ENCODE measurements at regions not wholly inside any gene's neighbourhood (a gene's known extent, or its start where the extent isn't known, plus 50 kb on each side); places are given as distances from the start of the nearest gene placed in this dataset.

GRCh38 chr4:110675426-110675825, 52.5 kb upstream of the PITX2 start:
- DNase-seq = no peak
- no peak for ATAC-seq

- no peak for DNase-seq
- no peak for ATAC-seq
These were observed 53.4 kb upstream of the PITX2 start for GRCh38 chr4:110676241-110676640.

GRCh38 chr4:110678517-110679227, 55.8 kb upstream of the PITX2 start:
- ATAC-seq (no peak), DNase-seq (no peak)

DNA sequence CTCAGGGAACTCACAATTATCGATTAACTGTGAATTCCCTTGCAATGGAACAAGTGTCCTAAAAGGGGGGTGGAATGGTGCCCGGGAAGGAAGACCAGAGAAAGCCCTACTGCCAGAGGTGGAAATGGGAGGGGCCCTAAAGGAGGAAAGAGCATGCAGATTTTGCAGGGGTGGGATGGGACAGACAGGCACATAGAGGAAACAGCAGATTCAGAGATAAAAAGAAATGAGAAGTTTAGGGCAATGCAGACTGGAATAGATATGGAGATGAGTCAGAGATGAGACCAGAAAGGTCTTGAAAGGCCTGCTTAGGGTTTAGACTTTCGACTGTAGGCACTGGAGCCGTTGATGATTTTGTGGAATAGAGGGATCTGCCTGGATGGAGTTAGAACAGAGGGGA, 57.4 kb upstream of the PITX2 start:
- ATAC-seq = no peak
- no peak for DNase-seq

GRCh38 chr4:110681381-110681780, 58.5 kb upstream of the PITX2 start:
- DNase-seq = no peak
- ATAC-seq = no peak

DNA sequence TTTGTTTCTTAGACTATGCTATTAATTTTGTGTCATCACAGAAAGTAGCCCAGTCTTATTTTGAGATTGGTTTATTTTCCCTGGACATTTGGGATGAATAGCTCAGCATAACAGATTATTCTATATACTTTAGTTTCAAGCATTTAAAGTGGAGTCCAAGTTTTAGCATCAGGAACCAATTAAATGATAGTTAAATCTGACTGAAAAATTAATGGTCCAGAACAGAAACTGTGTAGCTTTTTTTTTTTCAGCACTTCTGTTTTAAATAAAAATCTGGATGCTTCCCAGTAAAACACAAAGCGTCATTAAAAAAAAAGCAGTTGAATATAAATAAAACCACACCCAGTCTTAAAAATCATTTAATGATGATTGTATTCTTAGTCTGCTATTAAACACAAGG, 59.4 kb upstream of the PITX2 start:
- DNase-seq (no peak), ATAC-seq (no peak)

DNA sequence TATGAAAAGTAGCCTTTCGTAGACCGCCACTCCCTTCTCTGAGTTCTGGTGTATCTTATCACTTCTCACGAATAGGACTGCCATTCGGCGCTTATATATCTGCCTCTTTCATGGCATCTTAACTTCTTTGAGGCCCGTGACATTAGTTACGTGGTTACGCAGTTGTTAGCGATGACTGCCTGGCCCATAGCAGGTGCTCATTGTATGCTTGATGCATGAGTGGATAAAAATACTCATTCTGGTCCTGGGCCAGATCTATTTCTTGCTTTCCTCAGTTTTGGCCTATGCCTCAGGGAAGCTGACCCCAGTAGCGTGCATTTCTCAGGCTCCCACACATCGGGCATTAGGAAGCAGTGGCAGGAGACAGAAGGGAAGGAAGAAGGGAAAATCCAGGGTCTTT, 60.7 kb upstream of the PITX2 start:
- ATAC-seq (no peak), DNase-seq (no peak)

- no peak for DNase-seq
- ATAC-seq = no peak
These were observed 79.4 kb upstream of the PITX2 start for GRCh38 chr4:110702326-110702725.

DNA sequence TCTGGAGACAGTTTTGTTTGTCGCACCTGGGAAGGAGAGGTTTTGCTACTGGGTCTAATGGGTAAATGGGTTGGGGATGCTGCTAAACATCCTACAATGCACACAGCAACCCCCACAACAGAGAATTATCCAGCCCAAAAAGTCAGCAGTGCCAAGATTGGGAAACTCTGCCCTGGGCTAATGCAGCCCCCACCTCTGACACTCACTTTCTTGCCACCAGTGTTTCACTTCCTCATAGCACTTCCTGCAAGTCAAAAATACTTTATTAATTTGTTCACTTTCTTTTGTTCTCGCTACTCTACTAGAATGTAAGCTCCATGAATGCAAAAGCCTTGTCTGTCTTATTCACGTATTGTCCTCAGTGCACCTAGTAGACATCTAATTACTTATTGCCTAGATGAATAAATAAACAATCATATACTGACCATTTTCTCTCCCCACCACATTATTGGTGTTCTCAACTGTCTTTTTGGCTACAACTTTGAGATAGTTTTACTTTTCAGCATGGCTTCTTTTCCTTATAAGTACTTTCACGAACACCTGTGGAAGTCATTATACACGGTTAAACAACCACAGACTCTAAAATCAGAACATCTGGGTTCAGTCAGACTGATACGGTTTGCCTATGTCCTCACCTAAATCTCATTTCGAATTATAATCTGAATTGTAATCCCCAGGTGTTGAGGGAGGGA, 82.0 kb upstream of the PITX2 start:
- ATAC-seq (no peak), DNase-seq (no peak)

GRCh38 chr4:110705440-110705782, 82.5 kb upstream of the PITX2 start:
- no peak for DNase-seq
- no peak for ATAC-seq

DNA sequence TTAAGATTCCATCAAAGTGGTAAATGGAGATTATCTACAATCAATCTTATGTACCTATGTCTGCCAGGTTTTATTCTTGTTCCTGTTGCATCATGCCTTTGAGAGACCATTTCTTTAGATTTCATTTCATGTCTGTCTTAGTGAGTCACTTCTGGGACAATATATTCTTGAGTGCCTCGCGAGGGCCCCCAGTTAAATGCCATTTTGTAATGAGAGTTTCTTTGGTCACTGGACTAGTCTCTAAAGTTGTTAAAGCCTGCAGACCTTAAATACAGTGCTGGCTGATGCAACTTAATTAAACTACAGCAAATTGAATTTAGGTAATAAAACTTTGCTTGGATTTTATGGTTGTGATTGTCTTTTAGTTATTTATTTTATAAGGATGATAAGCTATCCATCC, 87.2 kb upstream of the PITX2 start:
- DNase-seq (no peak), ATAC-seq (no peak)

DNA sequence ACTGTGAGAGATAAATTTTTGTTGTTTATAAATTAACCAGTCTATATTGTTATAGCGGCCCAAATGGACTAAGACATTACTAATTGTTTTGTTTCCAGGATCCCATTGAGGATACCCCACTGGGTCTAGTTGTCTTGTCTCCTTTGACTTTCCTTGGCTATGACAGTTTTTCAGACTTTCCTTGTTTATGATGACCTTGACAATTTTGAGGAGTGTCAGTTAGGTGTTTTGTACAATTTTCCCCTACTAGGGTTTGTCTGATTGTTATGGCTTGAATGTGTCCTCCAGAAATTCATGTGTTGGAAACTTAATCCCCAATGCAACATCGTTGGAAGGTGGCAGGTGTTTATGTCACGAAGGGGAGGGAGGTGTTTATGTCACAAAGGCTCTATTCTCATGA, 89.6 kb upstream of the PITX2 start:
- ATAC-seq = no peak

DNA sequence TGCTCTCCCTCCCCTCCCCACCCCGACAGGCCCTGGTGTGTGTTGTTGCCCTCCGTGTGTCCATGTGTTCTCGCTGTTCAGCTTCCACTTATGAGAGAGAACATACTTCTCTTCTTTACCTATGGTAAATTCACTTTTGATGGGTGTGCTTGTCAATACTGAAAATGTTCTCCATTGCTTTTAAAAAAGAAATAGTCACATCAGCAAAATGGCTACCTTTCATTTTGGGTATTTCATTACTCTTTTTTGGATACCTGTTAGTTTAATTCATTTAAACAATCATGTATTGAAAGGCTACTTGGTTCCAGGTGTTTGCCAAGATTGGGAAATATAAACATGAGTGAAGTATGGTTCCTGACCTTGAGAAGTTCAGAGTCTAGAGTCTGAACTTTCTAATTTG, 107.4 kb upstream of the PITX2 start:
- ATAC-seq (no peak), DNase-seq (no peak)

More for the DNA sequence above, 89.6 kb upstream of the PITX2 start:
- DNase-seq = no peak

- DNase-seq = no peak
- ATAC-seq = no peak
These were observed 111.0 kb upstream of the PITX2 start for GRCh38 chr4:110733901-110734300.

DNA sequence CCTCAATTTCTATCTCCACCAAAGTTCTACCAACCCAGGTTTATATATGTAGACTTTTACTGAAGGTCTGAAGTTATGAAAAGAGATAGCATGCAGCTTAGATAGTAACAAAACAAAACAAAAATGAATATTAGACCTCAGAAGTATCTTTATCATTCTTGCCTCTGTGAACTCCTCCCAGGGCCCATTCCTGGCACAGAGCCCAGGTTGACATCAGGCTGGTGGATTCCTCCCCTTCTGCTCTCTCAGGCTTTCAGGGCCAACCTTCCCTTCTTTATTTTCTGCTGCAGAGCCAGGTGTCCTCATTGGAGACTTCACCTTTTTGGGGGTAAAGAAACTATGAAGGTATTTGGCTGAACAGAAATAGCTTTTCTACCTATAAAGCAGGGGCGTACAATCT, 112.8 kb upstream of the PITX2 start:
- no peak for DNase-seq

GRCh38 chr4:110737931-110738330, 115.1 kb upstream of the PITX2 start:
- DNase-seq = no peak
- no peak for ATAC-seq

More for the DNA sequence above, 112.8 kb upstream of the PITX2 start:
- ATAC-seq = no peak

DNA sequence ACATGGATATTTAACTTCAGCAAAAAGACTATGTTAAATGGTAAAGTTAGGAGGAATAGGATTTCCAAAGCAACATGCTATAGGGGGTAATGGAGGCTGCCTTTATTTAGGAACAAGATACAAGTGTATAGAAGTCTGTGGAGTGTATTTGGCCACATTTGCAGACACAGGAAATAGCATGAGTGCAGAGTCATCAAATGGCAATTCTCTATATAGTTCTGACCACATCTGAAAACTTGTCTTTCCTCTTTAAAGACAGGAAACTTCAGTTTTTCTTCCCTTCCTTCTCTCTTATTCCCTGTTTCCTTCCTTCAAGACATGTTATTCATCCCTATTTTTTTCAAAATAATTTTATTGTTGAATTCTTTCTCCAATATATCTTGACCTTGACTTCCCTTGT, 119.3 kb upstream of the PITX2 start:
- DNase-seq (no peak), ATAC-seq (no peak)

DNA sequence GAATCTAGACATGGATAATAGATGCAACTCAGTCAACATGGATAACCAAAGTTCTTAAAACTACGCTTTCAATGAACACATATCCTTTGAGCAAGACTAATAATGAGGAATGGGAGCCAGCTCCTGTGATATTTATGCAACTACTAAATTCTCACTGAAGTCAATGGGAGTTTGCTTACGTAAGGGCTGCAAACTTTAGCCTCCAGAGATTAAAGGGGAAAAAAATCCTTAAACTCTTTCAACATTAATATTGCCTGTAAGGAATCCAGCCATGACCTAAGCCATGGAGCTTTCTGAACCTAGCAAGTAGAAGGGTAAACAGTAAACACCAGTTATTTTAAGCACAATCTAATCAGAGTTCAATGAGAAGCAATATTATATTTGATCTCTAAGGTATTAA, 125.2 kb upstream of the PITX2 start:
- no peak for DNase-seq
- ATAC-seq = no peak

- ATAC-seq (no peak), DNase-seq (no peak)
These were observed 128.3 kb upstream of the PITX2 start for GRCh38 chr4:110751183-110751582.

DNA sequence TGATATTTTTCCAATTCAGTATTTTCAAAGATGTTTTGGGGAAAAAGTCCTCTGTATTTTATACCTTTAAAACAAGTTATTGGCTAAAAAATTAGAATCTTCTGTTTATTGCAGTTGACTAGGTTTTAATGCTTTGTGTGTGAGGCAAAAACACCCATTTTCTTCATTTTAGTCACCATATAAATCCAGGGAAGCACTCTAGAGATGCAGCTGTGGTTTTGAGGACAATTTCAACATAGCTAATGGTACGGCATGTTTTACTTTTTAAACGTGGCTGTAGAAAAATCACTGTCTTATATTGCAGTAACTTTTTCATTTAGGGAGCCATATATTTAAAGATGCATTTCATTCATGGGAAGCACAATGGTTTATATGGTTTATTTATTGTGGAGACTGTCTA, 129.1 kb upstream of the PITX2 start:
- DNase-seq (no peak), ATAC-seq (no peak)

DNA sequence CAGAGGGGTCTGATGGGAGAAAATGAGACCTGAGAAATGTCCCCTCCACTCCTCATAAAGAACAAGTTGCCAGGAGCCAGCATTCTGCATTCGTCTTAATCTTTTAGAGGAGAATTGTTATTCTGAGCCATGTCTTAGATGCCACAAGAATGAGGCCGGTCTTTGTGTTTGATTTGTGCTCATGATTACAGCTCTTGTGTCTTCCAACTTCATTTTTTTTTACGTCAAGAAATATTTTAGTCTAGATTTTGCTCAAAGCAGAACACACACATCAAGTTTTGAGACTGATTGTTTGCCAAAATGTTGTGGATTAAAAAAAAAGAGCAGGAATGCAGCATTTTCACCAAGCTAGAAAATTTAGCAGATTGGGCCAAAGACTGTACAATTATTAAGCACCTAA, 130.6 kb upstream of the PITX2 start:
- ATAC-seq (no peak), DNase-seq (no peak)

DNA sequence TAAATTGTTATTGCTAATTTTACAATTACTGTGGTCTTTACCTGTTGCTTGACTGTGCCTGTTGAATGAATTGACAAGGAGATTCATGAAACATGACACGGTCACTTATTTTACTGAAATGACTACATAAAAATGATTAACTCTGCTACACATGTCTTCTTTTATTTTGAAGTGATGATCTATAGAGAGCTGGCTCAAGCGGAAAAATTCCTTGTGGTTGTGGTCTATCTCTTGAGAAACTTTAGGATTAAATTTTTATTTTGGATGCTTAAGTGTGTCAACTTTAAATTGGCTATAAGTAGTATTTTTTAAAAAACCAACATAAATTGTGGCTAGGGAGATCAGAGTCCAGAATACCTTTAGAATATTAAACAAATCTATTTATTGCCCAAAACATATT, 131.8 kb upstream of the PITX2 start:
- ATAC-seq (no peak), DNase-seq (no peak)

DNA sequence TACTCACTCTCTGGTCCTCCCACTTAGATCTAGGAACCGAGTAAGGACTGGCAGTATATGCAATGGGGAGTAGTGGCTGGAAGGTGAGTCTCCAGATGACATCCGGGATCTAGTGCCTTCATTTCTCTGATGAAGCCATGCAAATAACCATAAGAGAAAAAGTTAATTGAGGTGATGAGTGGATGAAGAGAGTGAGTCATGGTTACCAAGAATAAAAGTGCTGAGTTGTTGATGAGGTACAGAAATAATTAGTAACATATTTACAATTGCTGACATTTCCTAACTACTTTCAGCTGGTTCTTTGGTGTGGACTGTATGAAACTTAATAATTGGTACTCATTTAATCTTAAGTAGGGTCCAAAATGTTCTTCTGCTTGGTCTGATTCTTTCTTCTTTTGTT, 146.7 kb upstream of the PITX2 start:
- no peak for ATAC-seq
- DNase-seq = no peak

DNA sequence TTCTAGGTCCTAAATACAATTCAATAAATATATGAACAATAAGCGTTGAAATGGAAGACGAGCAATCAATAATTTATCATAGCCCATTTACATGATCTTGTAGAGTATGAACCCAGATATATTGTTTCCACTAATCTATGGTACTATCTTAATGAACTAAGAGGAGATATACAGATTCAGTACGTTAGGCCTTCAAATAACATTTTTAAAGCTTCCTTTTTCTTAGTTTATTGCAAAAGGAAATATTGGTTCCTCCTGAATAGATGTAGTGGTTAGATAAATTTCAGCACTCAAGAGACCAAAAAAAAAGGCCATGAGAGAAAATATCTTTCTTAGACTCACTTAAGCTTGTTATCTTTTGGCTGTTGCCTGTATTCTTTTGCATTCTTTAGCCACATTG, 147.5 kb upstream of the PITX2 start:
- DNase-seq (no peak), ATAC-seq (no peak)
